ENCODE measurements at regions not wholly inside any gene's neighbourhood (a gene's known extent, or its start where the extent isn't known, plus 50 kb on each side); places are given as distances from the start of the nearest gene placed in this dataset.

DNA sequence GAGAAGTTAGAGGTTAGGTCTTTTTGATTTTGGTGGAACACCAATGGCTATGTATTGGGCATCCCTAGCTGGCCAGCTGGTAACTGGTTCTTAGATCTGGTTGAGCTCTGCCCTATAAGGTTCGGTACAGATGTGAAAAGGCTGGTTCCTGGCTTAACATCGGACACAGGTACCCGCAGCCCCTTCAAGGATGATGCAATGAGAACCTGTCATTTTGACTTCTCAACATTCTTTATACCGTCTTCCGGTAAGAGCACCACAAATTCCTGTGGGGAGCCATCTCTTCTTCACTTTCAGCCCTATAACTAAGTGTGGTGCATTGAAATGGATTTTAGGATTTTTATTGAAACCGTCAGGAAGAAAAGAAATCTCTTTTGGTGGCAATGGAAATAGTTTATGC is 222.8 kb downstream of the ADAMTS9 start:
- no peak for DNase-seq

- no peak for DNase-seq
These were observed 223.8 kb downstream of the ADAMTS9 start for GRCh38 chr3:64463981-64464380.

DNA sequence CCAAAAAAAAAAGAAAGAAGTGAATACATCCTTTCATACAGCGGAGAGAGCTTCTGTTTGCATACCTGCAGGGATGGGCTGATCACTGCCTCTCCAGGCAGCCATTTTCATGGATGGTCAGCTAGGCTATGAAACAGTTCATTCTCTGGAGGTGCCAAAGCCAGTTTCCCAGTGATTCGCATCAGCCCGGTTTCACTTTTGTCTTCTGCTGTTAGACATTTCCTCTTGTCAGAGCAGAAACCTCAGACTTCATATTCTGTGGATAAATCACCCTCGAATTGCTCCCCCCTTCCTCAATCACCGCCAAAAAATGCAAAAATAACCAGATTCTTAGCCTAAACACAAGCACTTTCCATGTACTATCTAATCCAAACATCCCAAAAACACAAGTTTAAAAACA is 225.6 kb downstream of the ADAMTS9 start:
- DNase-seq, result no peak

DNA sequence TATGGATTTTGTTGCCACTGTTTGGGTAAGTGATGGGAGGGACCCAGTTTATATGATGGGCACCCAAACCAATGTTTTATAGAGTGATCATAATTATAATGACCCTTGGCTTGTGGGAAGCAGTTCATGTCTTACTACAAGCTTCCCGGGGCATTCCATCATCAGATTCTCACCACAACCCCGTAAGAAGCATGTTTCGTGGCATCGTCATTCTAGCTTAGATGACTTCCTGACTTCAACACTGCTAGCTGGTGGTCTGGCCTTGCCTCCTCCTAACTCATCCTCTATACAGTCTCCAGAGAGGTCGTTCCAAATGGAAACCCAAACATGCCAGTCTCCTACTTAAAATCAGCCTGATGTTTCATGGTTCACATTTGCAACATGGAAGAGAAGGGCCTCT is 226.9 kb downstream of the ADAMTS9 start:
- no peak for DNase-seq

GRCh38 chr3:64460141-64460730 is 227.6 kb downstream of the ADAMTS9 start:
- no peak for DNase-seq

GRCh38 chr3:64459711-64460110 is 228.1 kb downstream of the ADAMTS9 start:
- DNase-seq, result no peak

DNA sequence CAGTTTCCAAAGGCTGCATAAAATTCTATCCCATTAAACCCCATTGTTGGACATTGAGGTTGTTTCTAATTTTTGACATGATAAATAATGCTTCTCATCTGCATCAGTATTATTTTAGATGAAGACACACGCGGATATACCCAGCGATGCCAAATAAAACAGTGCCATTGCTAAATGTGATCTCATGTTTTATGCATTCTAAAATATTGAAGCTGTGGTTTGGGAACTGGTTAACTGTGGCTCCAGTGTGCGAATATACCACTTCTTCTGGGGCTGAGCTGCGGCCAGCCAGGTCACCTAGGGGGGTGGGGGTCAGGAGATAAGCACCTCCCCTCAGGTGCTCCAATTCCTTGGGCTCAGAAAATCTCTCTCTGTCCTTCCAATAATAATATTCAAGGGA is 230.0 kb downstream of the ADAMTS9 start:
- no peak for DNase-seq

DNA sequence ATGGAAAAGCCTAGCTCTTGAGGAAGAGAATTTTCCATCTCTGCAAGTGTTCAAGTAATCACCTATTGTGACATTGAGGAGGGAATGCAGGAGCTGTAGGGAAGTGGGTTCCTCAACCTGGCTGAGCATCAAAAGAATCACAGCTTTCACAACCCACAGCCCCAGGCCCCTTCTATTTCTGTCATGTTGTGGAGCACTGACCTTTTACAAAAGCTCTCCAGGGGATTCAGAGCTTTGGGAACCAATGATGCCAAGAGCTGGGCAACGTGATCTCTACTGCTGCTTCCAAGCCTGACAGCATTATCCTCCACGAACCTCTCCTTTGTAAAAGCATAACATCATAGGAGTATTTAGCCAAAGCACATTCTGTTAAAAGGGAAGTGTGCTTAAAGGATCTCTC is 231.1 kb downstream of the ADAMTS9 start:
- no peak for DNase-seq

GRCh38 chr3:64455351-64455750 is 230.1 kb upstream of the PRICKLE2 start:
- DNase-seq, result no peak

DNA sequence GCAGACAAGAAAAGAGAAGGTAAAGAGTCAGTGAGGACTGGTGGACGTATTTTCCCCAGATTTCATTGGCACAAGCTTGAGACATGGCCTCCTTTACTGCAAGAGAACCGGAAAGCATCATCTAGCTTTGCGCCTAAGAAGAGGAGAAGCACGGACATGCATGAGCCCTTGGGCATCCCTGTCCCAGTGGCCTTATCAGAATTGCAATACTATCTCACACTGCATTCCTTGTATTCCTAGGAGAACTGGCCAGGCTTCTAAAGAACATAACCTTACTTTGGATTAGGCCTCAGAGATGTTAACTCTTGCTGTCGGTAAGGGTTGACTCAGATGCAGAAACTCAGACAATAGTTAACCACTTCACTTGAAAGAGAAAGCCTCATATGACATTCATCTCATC is 229.5 kb upstream of the PRICKLE2 start:
- DNase-seq, result no peak

DNA sequence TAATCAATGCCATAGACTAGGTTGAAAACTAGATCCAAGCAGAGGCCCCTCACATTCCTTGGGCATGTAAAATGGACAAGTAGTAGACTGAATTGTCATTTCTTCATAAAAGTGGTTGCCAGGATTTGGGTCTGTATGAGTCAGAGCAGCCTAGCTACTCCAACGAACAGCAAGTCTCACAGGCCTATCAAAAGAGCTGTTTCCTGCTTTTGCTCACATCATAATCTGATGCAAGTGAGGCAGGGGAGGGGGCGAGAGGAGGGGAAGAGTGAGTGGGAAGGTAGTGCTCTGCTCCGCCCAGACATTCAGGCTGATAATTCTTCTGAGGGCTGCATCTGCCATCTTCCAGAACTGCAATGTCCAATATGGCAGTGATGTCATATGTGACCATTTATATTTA is 228.9 kb upstream of the PRICKLE2 start:
- DNase-seq, result no peak

DNA sequence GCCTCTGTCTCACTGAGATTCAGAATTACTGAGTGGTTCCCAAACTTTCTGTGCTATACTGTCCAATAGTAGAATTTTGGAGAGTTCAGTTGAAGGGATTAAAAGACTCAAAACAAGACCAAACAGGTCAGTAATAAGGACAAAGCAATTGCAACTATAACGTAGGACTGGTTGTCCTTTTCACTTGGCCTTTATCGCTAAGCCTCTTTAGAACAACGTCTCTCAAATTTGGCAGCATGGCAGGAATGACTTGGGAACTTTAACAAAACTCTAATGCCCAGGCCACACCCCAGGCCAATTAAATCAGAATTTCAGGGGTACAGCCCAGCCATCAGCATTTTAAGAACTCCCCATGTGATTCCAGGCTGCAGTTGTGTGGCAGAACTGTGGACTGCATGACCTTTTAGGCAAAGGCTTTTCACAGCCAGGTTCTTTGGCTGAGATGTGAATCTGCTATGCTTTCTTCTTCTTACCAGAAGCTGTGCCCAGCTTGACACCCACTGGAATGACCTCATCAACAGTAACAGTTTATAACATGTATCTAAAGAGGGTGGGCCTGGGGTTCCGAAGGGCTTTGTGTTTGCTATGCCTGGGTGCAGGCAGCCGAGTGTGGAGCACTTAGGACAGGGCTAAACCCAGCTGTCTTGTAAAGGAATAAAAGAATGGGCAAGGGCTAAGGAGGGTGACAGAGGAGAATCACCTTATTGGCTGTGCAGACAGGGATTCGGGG is 226.2 kb upstream of the PRICKLE2 start:
- DNase-seq, result no peak

DNA sequence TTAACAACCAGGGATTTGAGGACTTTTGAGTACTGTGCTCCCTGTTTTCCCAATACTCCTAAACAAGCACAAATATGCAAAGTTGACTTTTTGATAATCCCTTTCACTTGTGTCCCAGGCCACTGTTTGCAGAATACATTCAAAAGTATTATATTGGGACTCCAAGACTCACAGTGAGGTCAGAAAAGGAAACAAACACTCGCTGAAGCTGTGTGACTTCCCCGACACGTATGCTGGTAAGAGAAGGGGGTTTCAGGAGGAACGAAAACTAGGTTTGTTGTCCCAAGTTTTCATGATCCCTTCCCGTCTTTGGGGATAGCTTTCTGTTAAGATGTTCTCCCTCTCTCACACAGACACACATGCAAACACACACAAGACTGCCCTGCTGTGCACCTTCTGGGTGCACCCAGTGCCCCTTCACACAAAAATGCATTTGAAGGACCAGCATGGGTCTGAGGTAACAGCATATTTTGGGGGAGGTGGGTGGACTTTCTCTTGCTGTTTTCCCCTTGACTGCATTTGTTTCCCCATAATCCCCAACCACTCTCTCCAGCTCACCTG is 225.2 kb upstream of the PRICKLE2 start:
- no peak for DNase-seq

GRCh38 chr3:64449026-64449425 is 223.8 kb upstream of the PRICKLE2 start:
- DNase-seq, result no peak

DNA sequence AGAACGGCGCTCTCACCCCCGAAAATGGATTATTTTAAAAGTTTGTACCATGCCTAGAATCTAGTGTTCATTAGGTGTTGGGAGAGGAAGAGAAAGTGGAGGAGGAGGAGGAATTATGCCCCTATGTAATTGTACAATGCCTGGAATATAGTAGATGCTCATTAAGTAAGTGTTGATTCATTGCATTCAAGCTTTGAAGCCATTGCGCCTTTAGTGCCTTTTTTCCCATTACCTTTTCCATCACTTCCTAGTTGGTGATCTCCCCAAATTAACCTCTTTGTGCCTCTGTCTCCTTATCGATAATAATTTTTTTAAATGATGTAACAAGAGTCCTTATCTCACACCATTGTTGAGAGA is 220.7 kb upstream of the PRICKLE2 start:
- no peak for DNase-seq

GRCh38 chr3:64445109-64445943 is 220.1 kb upstream of the PRICKLE2 start:
- peak; percentile 79 for DNase-seq

GRCh38 chr3:64444490-64445108 is 219.3 kb upstream of the PRICKLE2 start:
- DNase-seq, result peak; percentile 44

GRCh38 chr3:64443546-64444381 is 218.5 kb upstream of the PRICKLE2 start:
- DNase-seq, result peak; percentile 67

DNA sequence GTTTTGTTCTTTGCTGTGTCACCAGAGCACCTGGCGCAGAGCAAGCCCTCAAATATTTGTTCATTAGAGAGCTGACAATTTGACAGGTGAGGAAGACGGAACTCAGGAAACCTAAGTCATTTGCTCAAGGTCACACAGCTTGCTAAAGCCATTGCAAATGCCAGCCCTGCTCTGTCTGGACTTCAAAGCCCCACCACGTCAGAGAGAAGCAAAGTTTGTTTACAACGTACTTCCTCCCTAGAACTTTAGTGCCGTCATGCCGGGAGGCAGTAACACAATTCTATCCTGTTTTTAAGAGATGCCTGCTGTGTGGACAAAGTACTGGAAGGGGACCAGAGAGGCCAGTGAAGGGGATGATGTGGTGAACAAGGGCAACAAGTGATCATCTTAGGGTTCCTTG is 216.6 kb upstream of the PRICKLE2 start:
- no peak for DNase-seq

- no peak for DNase-seq
These were observed 215.2 kb upstream of the PRICKLE2 start for GRCh38 chr3:64440498-64440897.

GRCh38 chr3:64438812-64439211 is 213.5 kb upstream of the PRICKLE2 start:
- DNase-seq, result no peak

- DNase-seq, result no peak
These were observed 212.8 kb upstream of the PRICKLE2 start for GRCh38 chr3:64438066-64438465.
